K562 (cell line): ENCODE measurements at regions not wholly inside any gene's neighbourhood (a gene's known extent, or its start where the extent isn't known, plus 50 kb on each side); places are given as distances from the start of the nearest gene placed in this dataset.

Experiments used
- ATAC-seq: fragments of 200-7000 bp; cut with Tn5 transposase; 3 replicates; pipeline ENCODE4 v1.9.1; 2020; ENCODE audit warnings: moderate library complexity
- BruUV-seq: library from RNA; stranded (reverse); fragments of 400-500 nt; replicated peaks from 2 replicates; lab custom pipeline; 2021; lab: Mats Ljungman, UMichigan
- CTCF ChIA-PET: fragments of 300-600 bp; formaldehyde crosslinking; extraction: SDS; loops from one replicate; lab custom pipeline; 2021; ENCODE audit warnings: low intra/inter-chr PET ratio; lab: Yijun Ruan, JAX
- POLR2A ChIA-PET: fragments of 300-600, 350-650 bp; sonication (Branson Sonifier 250); formaldehyde crosslinking; extraction: SDS; loops from one replicate; lab custom pipeline; 2021; ENCODE audit warnings: antibody characterized with exemption, inconsistent platforms; lab: Yijun Ruan, JAX
- DNase-seq, 4 experiments: peaks; one replicate each; pipeline versions ENCODE4 v3.0.0 to v3.0.0-alpha.2; 2011 to 2018; ENCODE audit warnings: low spot score in 3 of 4, mixed read lengths in 3 of 4; ENCODE audit errors: extremely low read depth in 1 of 4
- FAIRE-seq: peaks from 2 replicates; lab custom pipeline; 2011; peaks lifted over from hg19 to GRCh38; lab: Jason Lieb, UNC
- H2AFZ ChIP-seq: 2 replicates; pipeline ENCODE4 v1.6.0; 2011; ENCODE audit warnings: low read depth, low read length, control low read depth, inconsistent platforms
- H3K27ac ChIP-seq: fragments of 200-600 bp; 3 replicates; pipeline ENCODE4 v1.8.0; 2011; ENCODE audit warnings: low read depth, mild to moderate bottlenecking, control low read depth, inconsistent platforms, low read length, moderate library complexity, mixed read lengths; ENCODE audit errors: extremely low read depth
- H3K27me3 ChIP-seq, 2 experiments: fragments of 300-600 bp in 1 of 2; 2 replicates in 1 of 2; 3 replicates in 1 of 2; pipeline versions ENCODE4 v1.6.0 to v1.8.0; 2011; ENCODE audit warnings: inconsistent platforms in 2 of 2, low read length in 2 of 2, mild to moderate bottlenecking in 1 of 2, mixed read lengths in 1 of 2, moderate library complexity in 1 of 2; ENCODE audit not compliant: control insufficient read depth in 2 of 2, insufficient read depth in 2 of 2
- H3K36me3 ChIP-seq: fragments of 300-600 bp; 3 replicates; pipeline ENCODE4 v1.8.0; 2011; ENCODE audit warnings: mild to moderate bottlenecking, low read length, inconsistent platforms; ENCODE audit not compliant: control insufficient read depth, insufficient read depth
- H3K4me1 ChIP-seq, 2 experiments: fragments of 200-600 bp in 1 of 2; replicated peaks in 1 of 2; 2 replicates in 1 of 2; 3 replicates in 1 of 2; pipeline versions ENCODE4 v1.5.1 to v1.8.0; 2011; ENCODE audit warnings: inconsistent platforms in 2 of 2, low read length in 2 of 2, mild to moderate bottlenecking in 1 of 2, mixed read lengths in 1 of 2, moderate library complexity in 1 of 2; ENCODE audit not compliant: control insufficient read depth in 2 of 2, insufficient read depth in 2 of 2
- H3K4me2 ChIP-seq: 2 replicates; pipeline ENCODE4 v1.6.1; 2011; ENCODE audit warnings: low read length, control low read depth, inconsistent platforms, mixed read lengths; ENCODE audit not compliant: insufficient read depth
- H3K4me3 ChIP-seq: fragments of 200-600 bp; sonication (generic), shearing (Covaris generic); 2 replicates; pipeline ENCODE4 v1.5.1; 2016; ENCODE audit warnings: control low read depth, inconsistent platforms
- H3K79me2 ChIP-seq: fragments of 200-600 bp; 3 replicates; pipeline ENCODE4 v1.8.0; 2011; ENCODE audit warnings: low read length, inconsistent platforms; ENCODE audit not compliant: control insufficient read depth, insufficient read depth
- H3K9ac ChIP-seq, 2 experiments: 2 replicates each; pipeline versions ENCODE4 v1.6.0 to v1.6.1; 2011; ENCODE audit warnings: low read depth in 2 of 2, low read length in 2 of 2, control low read depth in 1 of 2, inconsistent platforms in 1 of 2, mild to moderate bottlenecking in 1 of 2, mixed read lengths in 1 of 2; ENCODE audit not compliant: insufficient read depth in 1 of 2
- H3K9me1 ChIP-seq: one replicate; pipeline ENCODE4 v1.6.0; 2011; ENCODE audit warnings: inconsistent platforms, mild to moderate bottlenecking, low read length, moderate library complexity; ENCODE audit not compliant: control insufficient read depth, insufficient read depth
- H3K9me3 ChIP-seq: replicated peaks from 2 replicates; pipeline ENCODE4 v1.5.1; 2011; ENCODE audit warnings: low read depth, low read length, inconsistent platforms; ENCODE audit not compliant: control insufficient read depth, insufficient read depth
- H4K20me1 ChIP-seq: replicated peaks from 2 replicates; pipeline ENCODE4 v1.6.1; 2011; ENCODE audit warnings: low read length, inconsistent platforms, mixed read lengths; ENCODE audit not compliant: control insufficient read depth, insufficient read depth
- CBFA2T2 ChIP-seq: fragments of 450-650 bp; conservative IDR thresholded peaks from 2 replicates; pipeline ENCODE4 v1.6.1; 2017; ENCODE audit warnings: mild to moderate bottlenecking
- CBX8 ChIP-seq: fragments of 200-600 bp; sonication (generic); IDR thresholded peaks from 2 replicates; pipeline ENCODE4 v1.6.1; 2012; ENCODE audit warnings: borderline replicate concordance, mixed run types, low read depth, mild to moderate bottlenecking, moderate library complexity, mixed read lengths, low read length, control low read depth, inconsistent platforms; ENCODE audit not compliant: poor library complexity, severe bottlenecking; ENCODE audit errors: extremely low read depth
- EGR1 ChIP-seq: fragments of 450-650 bp; conservative IDR thresholded peaks from 2 replicates; pipeline ENCODE4 v1.6.1; 2017; ENCODE audit warnings: mild to moderate bottlenecking
- FIP1L1 ChIP-seq: fragments of 200-400 bp; formaldehyde crosslinking; IDR thresholded peaks from 2 replicates; pipeline ENCODE4 v1.6.1; 2018; ENCODE audit warnings: mild to moderate bottlenecking, low read depth, low read length; ENCODE audit not compliant: poor library complexity, severe bottlenecking
- HCFC1 ChIP-seq: IDR thresholded peaks from 2 replicates; pipeline ENCODE4 v1.6.1; 2012; ENCODE audit warnings: low read depth, low read length, improper control_type of control experiment
- POLR2H ChIP-seq: IDR thresholded peaks from 2 replicates; pipeline ENCODE4 v1.6.1; 2016; ENCODE audit warnings: missing genetic modification characterization, low read depth, mild to moderate bottlenecking, control low read depth, missing compliant biosample characterization, moderate library complexity
- PTRF ChIP-seq: fragments of 450-650 bp; IDR thresholded peaks from 2 replicates; pipeline ENCODE4 v1.6.1; 2016; ENCODE audit warnings: mild to moderate bottlenecking, missing genetic modification characterization, missing compliant biosample characterization
- SNIP1 ChIP-seq: fragments of 450-650 bp; IDR thresholded peaks from 2 replicates; pipeline ENCODE4 v1.7.1; 2017; ENCODE audit warnings: low read depth, mild to moderate bottlenecking
- TAF7 ChIP-seq: fragments of 450-650 bp; IDR thresholded peaks from 2 replicates; pipeline ENCODE4 v1.6.1; 2016; ENCODE audit warnings: missing genetic modification characterization, missing compliant biosample characterization
- TCFL5 ChIP-seq: fragments of 250-450 bp; sonication (Bioruptor Pico); conservative IDR thresholded peaks from 2 replicates; pipeline ENCODE4 v1.6.1; 2021; ENCODE audit warnings: mild to moderate bottlenecking, moderate library complexity, matching md5 sums
- TGIF2 ChIP-seq: sonication (generic); formaldehyde crosslinking; IDR thresholded peaks from 2 replicates; pipeline ENCODE4 v1.8.1; 2022; ENCODE audit warnings: mild to moderate bottlenecking, missing genetic modification reagents, moderate library complexity
- ZFP30 ChIP-seq: fragments of 250-450 bp; sonication (Bioruptor Pico); IDR thresholded peaks from 2 replicates; pipeline ENCODE4 v1.8.0; 2022; ENCODE audit warnings: moderate library complexity, mild to moderate bottlenecking, inconsistent platforms, borderline replicate concordance
- ZNF184 ChIP-seq: sonication (generic); formaldehyde crosslinking; IDR thresholded peaks from 2 replicates; pipeline ENCODE4 v1.5.0; 2020; ENCODE audit warnings: missing genetic modification reagents
- ZNF224 ChIP-seq: sonication (generic); formaldehyde crosslinking; IDR thresholded peaks from 2 replicates; pipeline ENCODE4 v1.8.0; 2022; ENCODE audit warnings: mild to moderate bottlenecking, missing genetic modification reagents
- ZNF407 ChIP-seq: fragments of 450-650 bp; IDR thresholded peaks from 2 replicates; pipeline ENCODE4 v1.6.1; 2016; ENCODE audit warnings: low read depth
- ZNF408 ChIP-seq: fragments of 250-450 bp; sonication (Bioruptor Pico); IDR thresholded peaks from 2 replicates; pipeline ENCODE4 v1.4.0; 2020; ENCODE audit warnings: low read depth, mild to moderate bottlenecking, moderate library complexity
- WGBS: fragments of 100-300 bp; shearing (Covaris generic); methylation state at CpG from one replicate; pipeline ENCODE4 v1.1.6; 2016; ENCODE audit warnings: low coverage, mixed read lengths; ENCODE audit not compliant: insufficient coverage; ENCODE audit errors: missing lambda C conversion rate; 5-methylcytosine and 5-hydroxymethylcytosine counted together
- in situ Hi-C: fragments of 300-500 bp; cut with MboI; formaldehyde crosslinking; loops from 4 replicates; pipeline ENCODE4 v1.15.0; 2018; ENCODE audit warnings: inconsistent platforms, mixed read lengths
- intact Hi-C: fragments of 100-400 bp; cut with micrococcal nuclease; formaldehyde crosslinking; loops from 2 replicates; pipeline ENCODE4 v1.14.2; 2022

- no peak for DNase-seq
- in situ Hi-C loops (no loop called here), intact Hi-C loops (no loop called here)
- Histone ChIP-seq H3K4me1 (no peaks in the 10 kb centered on the region), H3K9me1 (no peaks in the 10 kb centered on the region), H3K27ac (no peak overlapping the region), H3K36me3 (no peaks in the 10 kb centered on the region), H2AFZ (no peak overlapping the region), H4K20me1 (no peaks in the 10 kb centered on the region), H3K4me2 (no peak overlapping the region), H3K4me3 (no peak overlapping the region), H3K9ac (no peak overlapping the region), H3K27me3 (no peaks in the 10 kb centered on the region), H3K79me2 (no peaks in the 10 kb centered on the region), H3K9me3 (no peaks in the 10 kb centered on the region; the same call in 1 of the 2 replicates)
- CTCF ChIA-PET, result no interaction called here
- TF ChIP-seq TAF7 (tag), result no peak
- TF ChIP-seq ZNF184 (CRISPR knock-in tag), result no peak
- TF ChIP-seq TGIF2 (CRISPR knock-in tag), result no peak
- TF ChIP-seq SNIP1, result no peak
- no peak for TF ChIP-seq CBFA2T2
- no peak for TF ChIP-seq HCFC1
- no peak for TF ChIP-seq PTRF (tag)
- TF ChIP-seq ZNF224 (CRISPR knock-in tag), result no peak
- no peak for TF ChIP-seq FIP1L1
- TF ChIP-seq CBX8, result no peak
- TF ChIP-seq TCFL5 (CRISPR knock-in tag), result no peak
- TF ChIP-seq ZNF407, result no peak
- no peak for TF ChIP-seq EGR1
- no peak for TF ChIP-seq ZNF408
- no peak for TF ChIP-seq POLR2H
- no peak for TF ChIP-seq ZFP30
- no peak for ATAC-seq
- FAIRE-seq, result no peak
- BruUV-seq, result no TSS peak
- POLR2A ChIA-PET, result no interaction called here
- WGBS, result 0% methylated on average over 2 of the region's 2 CpGs
These were observed 691.2 kb downstream of the TLR4 start for GRCh38 chr9:118395415-118395814.
